ENCODE measurements at regions not wholly inside any gene's neighbourhood (a gene's known extent, or its start where the extent isn't known, plus 50 kb on each side); places are given as distances from the start of the nearest gene placed in this dataset.

GRCh38 chr4:182042945-182043344 lies 200.3 kb upstream of the TENM3 start:
- no peak for DNase-seq

- DNase-seq: no peak
These were observed 194.3 kb upstream of the TENM3 start for GRCh38 chr4:182048871-182049270.

- no peak for DNase-seq
These were observed 186.3 kb upstream of the TENM3 start for GRCh38 chr4:182056866-182057265.

- DNase-seq: no peak
These were observed 180.7 kb upstream of the TENM3 start for GRCh38 chr4:182062458-182062857.

- DNase-seq: no peak
These were observed 180.3 kb upstream of the TENM3 start for GRCh38 chr4:182062936-182063335.

GRCh38 chr4:182063651-182064050 lies 179.6 kb upstream of the TENM3 start:
- DNase-seq: no peak

GRCh38 chr4:182065255-182065654 lies 177.9 kb upstream of the TENM3 start:
- no peak for DNase-seq

GRCh38 chr4:182066037-182066436 lies 177.2 kb upstream of the TENM3 start:
- DNase-seq: no peak

- DNase-seq: no peak
These were observed 175.4 kb upstream of the TENM3 start for GRCh38 chr4:182067828-182068227.

- no peak for DNase-seq
These were observed 174.3 kb upstream of the TENM3 start for GRCh38 chr4:182068920-182069319.

- DNase-seq: no peak
These were observed 169.9 kb upstream of the TENM3 start for GRCh38 chr4:182073278-182073677.

- DNase-seq: no peak
These were observed 169.1 kb upstream of the TENM3 start for GRCh38 chr4:182074139-182074538.

GRCh38 chr4:182074810-182075209 lies 168.4 kb upstream of the TENM3 start:
- no peak for DNase-seq

GRCh38 chr4:182082910-182083309 lies 160.3 kb upstream of the TENM3 start:
- DNase-seq: no peak

GRCh38 chr4:182083671-182084410 lies 159.4 kb upstream of the TENM3 start:
- no peak for DNase-seq

- no peak for DNase-seq
These were observed 158.1 kb upstream of the TENM3 start for GRCh38 chr4:182085051-182085480.

- no peak for DNase-seq
These were observed 153.9 kb upstream of the TENM3 start for GRCh38 chr4:182089326-182089725.

- no peak for DNase-seq
These were observed 153.0 kb upstream of the TENM3 start for GRCh38 chr4:182090186-182090585.

- no peak for DNase-seq
These were observed 152.1 kb upstream of the TENM3 start for GRCh38 chr4:182091128-182091527.

- no peak for DNase-seq
These were observed 149.8 kb upstream of the TENM3 start for GRCh38 chr4:182093431-182093831.

GRCh38 chr4:182093935-182094334 lies 149.3 kb upstream of the TENM3 start:
- no peak for DNase-seq

GRCh38 chr4:182101618-182102017 lies 141.6 kb upstream of the TENM3 start:
- no peak for DNase-seq

GRCh38 chr4:182102576-182102975 lies 140.6 kb upstream of the TENM3 start:
- no peak for DNase-seq

- DNase-seq: no peak
These were observed 139.4 kb upstream of the TENM3 start for GRCh38 chr4:182103614-182104319.

GRCh38 chr4:182105416-182105815 lies 137.8 kb upstream of the TENM3 start:
- no peak for DNase-seq

Data from activated CD4-positive, alpha-beta T cell treated with anti-CD3 and anti-CD28 coated beads, Interleukin-2, amount 50 U/mL, for 48 hours (primary cell).